Body of pancreas (tissue), 4 donors: ENCODE measurements at regions not wholly inside any gene's neighbourhood (a gene's known extent, or its start where the extent isn't known, plus 50 kb on each side); places are given as distances from the start of the nearest gene placed in this dataset.

Source experiments
- POLR2A ChIP-seq, 3 donors: fragments of 450-650 bp; IDR thresholded peaks; one replicate each; pipeline ENCODE4 v1.6.1; 2016; ENCODE audit warnings: antibody characterized with exemption in 3 of 3, mild to moderate bottlenecking in 2 of 3
- TF ChIP-seq, protein P1 (sequence below), 7 experiments: fragments of 450-650 bp in 4 of 7; fragments of 200-600 bp in 3 of 7; sonication (generic) in 3 of 7; IDR thresholded peaks; one replicate each; pipeline ENCODE4 v1.5.1; 2016 to 2019; ENCODE audit warnings: antibody characterized with exemption in 7 of 7

GRCh38 chr1:166588741-166589140 is 250.5 kb upstream of the POGK start:
- TF ChIP-seq, protein P1, sequence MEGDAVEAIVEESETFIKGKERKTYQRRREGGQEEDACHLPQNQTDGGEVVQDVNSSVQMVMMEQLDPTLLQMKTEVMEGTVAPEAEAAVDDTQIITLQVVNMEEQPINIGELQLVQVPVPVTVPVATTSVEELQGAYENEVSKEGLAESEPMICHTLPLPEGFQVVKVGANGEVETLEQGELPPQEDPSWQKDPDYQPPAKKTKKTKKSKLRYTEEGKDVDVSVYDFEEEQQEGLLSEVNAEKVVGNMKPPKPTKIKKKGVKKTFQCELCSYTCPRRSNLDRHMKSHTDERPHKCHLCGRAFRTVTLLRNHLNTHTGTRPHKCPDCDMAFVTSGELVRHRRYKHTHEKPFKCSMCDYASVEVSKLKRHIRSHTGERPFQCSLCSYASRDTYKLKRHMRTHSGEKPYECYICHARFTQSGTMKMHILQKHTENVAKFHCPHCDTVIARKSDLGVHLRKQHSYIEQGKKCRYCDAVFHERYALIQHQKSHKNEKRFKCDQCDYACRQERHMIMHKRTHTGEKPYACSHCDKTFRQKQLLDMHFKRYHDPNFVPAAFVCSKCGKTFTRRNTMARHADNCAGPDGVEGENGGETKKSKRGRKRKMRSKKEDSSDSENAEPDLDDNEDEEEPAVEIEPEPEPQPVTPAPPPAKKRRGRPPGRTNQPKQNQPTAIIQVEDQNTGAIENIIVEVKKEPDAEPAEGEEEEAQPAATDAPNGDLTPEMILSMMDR (IDR thresholded peaks at IDR 0.05), result no peak
- TF ChIP-seq POLR2A (IDR thresholded peaks at IDR 0.05), result no peak
